CD14-positive monocyte (primary cell): ENCODE measurements at regions not wholly inside any gene's neighbourhood (a gene's known extent, or its start where the extent isn't known, plus 50 kb on each side); places are given as distances from the start of the nearest gene placed in this dataset.

Experiments
- DNase-seq, 3 donors: peaks; one replicate each; pipeline ENCODE4 v3.0.0-alpha.2; 2011 to 2022
- H2AFZ ChIP-seq: 2 replicates; pipeline ENCODE4 v1.6.0; 2012; ENCODE audit warnings: mild to moderate bottlenecking, low read depth, low read length, inconsistent platforms; ENCODE audit not compliant: insufficient read depth, poor library complexity, severe bottlenecking
- H3K27ac ChIP-seq, 2 donors: 1 replicate in 1 of 2; 2 replicates in 1 of 2; pipeline ENCODE4 v1.5.1; 2012 to 2013; ENCODE audit warnings: low read length in 2 of 2, control low read depth in 1 of 2, inconsistent platforms in 1 of 2, low read depth in 1 of 2, mild to moderate bottlenecking in 1 of 2
- H3K27me3 ChIP-seq, 2 donors: one replicate each; pipeline versions ENCODE4 v1.6.0 to v1.6.1; 2011 to 2013; ENCODE audit warnings: low read length in 2 of 2; ENCODE audit not compliant: control insufficient read depth in 2 of 2, insufficient read depth in 2 of 2
- H3K36me3 ChIP-seq, 2 donors: replicated peaks in 1 of 2; 1 replicate in 1 of 2; 2 replicates in 1 of 2; pipeline versions ENCODE4 v1.5.1 to v1.6.1; 2012 to 2013; ENCODE audit warnings: low read length in 2 of 2, control low read depth in 1 of 2, inconsistent platforms in 1 of 2, mild to moderate bottlenecking in 1 of 2; ENCODE audit not compliant: insufficient read depth in 2 of 2, control insufficient read depth in 1 of 2
- H3K4me1 ChIP-seq, 2 donors: 1 replicate in 1 of 2; 2 replicates in 1 of 2; pipeline versions ENCODE4 v1.5.1 to v1.6.1; 2012 to 2013; ENCODE audit warnings: low read length in 2 of 2, control low read depth in 1 of 2, inconsistent platforms in 1 of 2, mild to moderate bottlenecking in 1 of 2, moderate library complexity in 1 of 2; ENCODE audit not compliant: insufficient read depth in 2 of 2, control insufficient read depth in 1 of 2
- H3K4me2 ChIP-seq: replicated peaks from 2 replicates; pipeline ENCODE3; 2012; ENCODE audit warnings: low read length, moderate library complexity, mild to moderate bottlenecking; ENCODE audit not compliant: poor library complexity, severe bottlenecking; ENCODE audit errors: extremely low read depth
- H3K4me3 ChIP-seq, 3 experiments: fragments of 200-600 bp in 1 of 3; sonication (generic) in 1 of 3; replicated peaks in 1 of 3; 1 replicate in 2 of 3; 2 replicates in 1 of 3; pipeline ENCODE4 v1.5.1; 2011 to 2013; ENCODE audit warnings: low read length in 3 of 3, mild to moderate bottlenecking in 3 of 3, control low read depth in 2 of 3, low read depth in 2 of 3, inconsistent platforms in 1 of 3, moderate library complexity in 1 of 3
- H3K79me2 ChIP-seq: 2 replicates; pipeline ENCODE4 v1.6.0; 2012; ENCODE audit warnings: mild to moderate bottlenecking, control low read depth, inconsistent platforms, low read length, moderate library complexity; ENCODE audit not compliant: insufficient read depth
- H3K9ac ChIP-seq: 2 replicates; pipeline ENCODE4 v1.6.0; 2017; ENCODE audit warnings: low read length, mild to moderate bottlenecking; ENCODE audit not compliant: insufficient read depth, poor library complexity, severe bottlenecking
- H3K9me3 ChIP-seq, 2 donors: replicated peaks in 1 of 2; 1 replicate in 1 of 2; 2 replicates in 1 of 2; pipeline versions ENCODE4 v1.5.1 to v1.6.1; 2012 to 2013; ENCODE audit warnings: low read length in 2 of 2, control low read depth in 1 of 2; ENCODE audit not compliant: control insufficient read depth in 1 of 2, insufficient read depth in 1 of 2
- H4K20me1 ChIP-seq: 2 replicates; pipeline ENCODE4 v1.6.0; 2012; ENCODE audit warnings: mild to moderate bottlenecking, low read length, control low read depth, moderate library complexity; ENCODE audit not compliant: insufficient read depth
- H3K27ac Mint-ChIP-seq, 7 donors: one replicate each; pipeline ENCODE4 v1.8.0; 2020; ENCODE audit warnings: mild to moderate bottlenecking in 7 of 7, mixed read lengths in 7 of 7, moderate library complexity in 6 of 7, inconsistent platforms in 2 of 7
- H3K27me3 Mint-ChIP-seq, 3 donors: one replicate each; pipeline ENCODE4 v1.8.0; 2021 to 2022; ENCODE audit warnings: low read depth in 3 of 3, mild to moderate bottlenecking in 3 of 3, mixed read lengths in 3 of 3, moderate library complexity in 3 of 3, inconsistent platforms in 1 of 3
- H3K36me3 Mint-ChIP-seq, 2 donors: one replicate each; pipeline ENCODE4 v1.8.0; 2020; ENCODE audit warnings: mixed read lengths in 2 of 2, inconsistent platforms in 1 of 2, mild to moderate bottlenecking in 1 of 2
- H3K4me1 Mint-ChIP-seq: one replicate; pipeline ENCODE4 v1.8.0; 2020; ENCODE audit warnings: mild to moderate bottlenecking, mixed read lengths
- H3K4me3 Mint-ChIP-seq, 2 donors: one replicate each; pipeline ENCODE4 v1.8.0; 2020; ENCODE audit warnings: mild to moderate bottlenecking in 2 of 2, mixed read lengths in 2 of 2, moderate library complexity in 1 of 2
- H3K9me3 Mint-ChIP-seq, 7 donors: one replicate each; pipeline ENCODE4 v1.8.0; 2020 to 2022; ENCODE audit warnings: mixed read lengths in 7 of 7, mild to moderate bottlenecking in 6 of 7, moderate library complexity in 6 of 7, inconsistent platforms in 2 of 7
- CTCF ChIP-seq: fragments of 200-600 bp; IDR thresholded peaks from one replicate; pipeline ENCODE4 v1.8.0; 2022; ENCODE audit warnings: antibody characterized with exemption, mild to moderate bottlenecking
- WGBS: methylation state at CpG from one replicate; pipeline ENCODE4 v1.1.5; 2013; ENCODE audit warnings: missing lambda C conversion rate; ENCODE audit not compliant: insufficient coverage; 5-methylcytosine and 5-hydroxymethylcytosine counted together
- intact Hi-C, 2 donors: fragments of 100-400 bp; cut with micrococcal nuclease; formaldehyde crosslinking; loops; one replicate each; pipeline versions ENCODE4 v1.15.0 to v1.15.1; 2023

GRCh38 chr22:27643907-27644306, 157.6 kb downstream of the MN1 start:
- H2AFZ ChIP-seq: no peak overlapping the region
- H3K4me1 ChIP-seq: no peaks in the 10 kb centered on the region
- H3K9me3 Mint-ChIP-seq: no peaks in the 10 kb centered on the region
- 97% methylated on average over 8 of the region's 13 CpGs for WGBS
- no peaks in the 10 kb centered on the region for H3K36me3 ChIP-seq
- H3K4me1 Mint-ChIP-seq: no peaks in the 10 kb centered on the region
- DNase-seq: no peak
- H3K27me3 Mint-ChIP-seq: peaks cover 2 to 5% (median 4%) of the 10 kb centered on the region in 3 donors
- no peak overlapping the region for H3K9ac ChIP-seq
- intact Hi-C loops: no loop called here
- no peak overlapping the region for H3K27ac Mint-ChIP-seq
- H4K20me1 ChIP-seq: no peaks in the 10 kb centered on the region
- H3K4me3 Mint-ChIP-seq: no peak overlapping the region
- no peaks in the 10 kb centered on the region for H3K79me2 ChIP-seq
- H3K36me3 Mint-ChIP-seq: no peaks in the 10 kb centered on the region
- H3K4me2 ChIP-seq: no peak overlapping the region
- no peak overlapping the region for H3K4me3 ChIP-seq
- TF ChIP-seq CTCF: no peak
- no peaks in the 10 kb centered on the region for H3K27me3 ChIP-seq
- no peaks in the 10 kb centered on the region for H3K9me3 ChIP-seq
- no peak overlapping the region for H3K27ac ChIP-seq

GRCh38 chr22:27644566-27644965, 157.0 kb downstream of the MN1 start:
- Histone ChIP-seq H3K9ac (no peak overlapping the region), H2AFZ (no peak overlapping the region), H3K27me3 (no peaks in the 10 kb centered on the region), H3K4me3 (no peak overlapping the region), H3K4me1 (no peaks in the 10 kb centered on the region), H3K4me2 (no peak overlapping the region), H3K36me3 (no peaks in the 10 kb centered on the region), H3K79me2 (no peaks in the 10 kb centered on the region), H3K27ac (no peak overlapping the region), H3K9me3 (no peaks in the 10 kb centered on the region), H4K20me1 (no peaks in the 10 kb centered on the region)
- Mint-ChIP-seq H3K4me3 (no peak overlapping the region), H3K27me3 (peaks cover 2 to 5% (median 4%) of the 10 kb centered on the region in 3 donors), H3K9me3 (no peaks in the 10 kb centered on the region), H3K27ac (no peak overlapping the region), H3K36me3 (no peaks in the 10 kb centered on the region), H3K4me1 (no peaks in the 10 kb centered on the region)
- no peak for TF ChIP-seq CTCF
- WGBS: 100% methylated on average over 2 of the region's 7 CpGs
- no peak for DNase-seq
- intact Hi-C loops: no loop called here
